Ovary (tissue), 7 donors: ENCODE measurements at regions not wholly inside any gene's neighbourhood (a gene's known extent, or its start where the extent isn't known, plus 50 kb on each side); places are given as distances from the start of the nearest gene placed in this dataset.
"Not testable (repeated sequence)": the region's sequence is repeated elsewhere in the genome, so short reads cannot be mapped to it uniquely, and the experiment has no call there.

Experiments
- DNase-seq, 5 donors: peaks; one replicate each; pipeline ENCODE4 v3.0.0-alpha.2; 2019 to 2020
- H3K27ac ChIP-seq, 2 donors: fragments of 200-600 bp; one replicate each; pipeline versions ENCODE4 v1.5.1 to v1.8.0; 2019 to 2022
- H3K27me3 ChIP-seq: fragments of 200-600 bp; one replicate; pipeline ENCODE4 v1.8.0; 2022
- H3K36me3 ChIP-seq: fragments of 200-600 bp; sonication (generic); one replicate; pipeline ENCODE4 v1.5.1; 2019
- H3K4me1 ChIP-seq: one replicate; pipeline ENCODE4 v1.8.1; 2013; ENCODE audit warnings: mild to moderate bottlenecking, moderate library complexity; ENCODE audit not compliant: insufficient read depth
- H3K4me3 ChIP-seq: fragments of 200-600 bp; sonication (generic); one replicate; pipeline ENCODE4 v1.5.1; 2017
- H3K9me3 ChIP-seq, 2 donors: fragments of 200-600 bp in 1 of 2; sonication (generic) in 1 of 2; one replicate each; pipeline versions ENCODE4 v1.5.1 to v1.8.1; 2013 to 2019; ENCODE audit warnings: mild to moderate bottlenecking in 1 of 2, moderate library complexity in 1 of 2
- EP300 ChIP-seq: sonication (generic); formaldehyde crosslinking; IDR thresholded peaks from one replicate; pipeline ENCODE4 v1.6.1; 2017; ENCODE audit warnings: antibody characterized with exemption
- POLR2A ChIP-seq: fragments of 450-650 bp; IDR thresholded peaks from one replicate; pipeline ENCODE4 v1.6.1; 2017; ENCODE audit warnings: antibody characterized with exemption, mild to moderate bottlenecking, moderate library complexity
- WGBS, 3 donors: extraction: QIAGEN DNeasy Blood & Tissue Kit in 1 of 3; methylation state at CpG; one replicate each; pipeline versions ENCODE4 v1.1.5 to v1.1.7; 2013 to 2017; 5-methylcytosine and 5-hydroxymethylcytosine counted together
- intact Hi-C, 4 donors: fragments of 100-400 bp; cut with DNase I; formaldehyde crosslinking; loops; one replicate each; pipeline versions ENCODE4 v1.11.0 to v1.15.1; 2022 to 2023
- TF ChIP-seq, protein P1 (sequence below), 3 donors: fragments of 450-650 bp in 2 of 3; fragments of 200-600 bp in 1 of 3; IDR thresholded peaks; one replicate each; pipeline versions ENCODE4 v1.5.1 to v1.8.0; 2016 to 2022; ENCODE audit warnings: antibody characterized with exemption in 3 of 3, mild to moderate bottlenecking in 1 of 3
- donor health status: DM: no; HTN: no; CAD: no; lungs with moderate emphysema.
- donor health status: DM: no; HTN: no; CAD: no.
- donor health status: Bipolar disorder and iron deficiency.
- donor health status: DM: no; HTN: no; CAD: no.
- donor health status: DM: yes; HTN: yes; CAD: no.

DNA sequence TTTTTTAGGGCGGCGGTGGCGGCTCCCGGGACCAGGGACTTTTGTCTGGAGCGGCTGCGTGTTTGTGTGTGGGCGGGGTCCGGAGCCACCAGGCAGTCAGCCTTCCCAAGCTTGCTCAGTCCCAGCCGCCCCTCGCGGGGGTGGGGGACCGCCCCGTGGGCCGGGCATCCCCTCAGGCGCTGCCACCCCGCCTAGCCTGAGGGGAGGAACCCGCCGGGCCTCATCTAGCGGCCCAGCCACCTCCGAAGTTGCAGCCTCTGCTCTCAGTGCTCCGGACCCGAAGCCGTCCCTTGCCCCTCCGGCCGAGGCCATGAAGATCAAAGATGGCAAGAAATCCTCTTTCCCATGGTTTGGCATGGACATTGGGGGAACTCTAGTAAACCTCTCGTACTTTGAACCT is 235.2 kb downstream of the OR4C45 start:
- no peak for TF ChIP-seq EP300
- no peak for TF ChIP-seq POLR2A
- 67 to 81% (median 78%) methylated on average over 24 to 26 of the region's 26 CpGs for WGBS, 3 donors
- Histone ChIP-seq H3K4me1 (no peaks in the 10 kb centered on the region), H3K27ac (no peak overlapping the region), H3K27me3 (no peaks in the 10 kb centered on the region), H3K9me3 (no peaks in the 10 kb centered on the region), H3K36me3 (no peaks in the 10 kb centered on the region), H3K4me3 (no peak overlapping the region)
- intact Hi-C loops: no loop called here
- no peak for DNase-seq

DNA sequence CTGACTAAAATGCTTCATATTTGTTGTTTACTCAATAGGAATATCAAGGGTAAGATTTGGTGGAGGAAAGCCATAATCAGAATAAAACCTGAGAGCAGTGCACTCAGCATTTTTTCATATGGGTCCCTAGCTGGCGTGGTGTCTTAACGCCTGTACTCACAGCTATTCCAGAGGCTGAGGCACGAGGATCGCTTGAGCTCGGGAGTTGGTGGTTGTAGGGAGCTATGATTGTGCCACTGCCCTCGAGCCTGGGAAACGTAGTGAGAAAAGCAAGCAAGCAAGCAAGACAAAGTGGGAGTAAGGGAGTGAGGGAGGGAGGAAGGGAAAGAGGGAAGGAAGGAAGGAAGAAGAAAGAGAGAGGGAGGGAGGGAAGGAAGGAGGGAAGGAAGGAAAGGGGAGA is 242.5 kb downstream of the OR4C45 start:
- H3K36me3 ChIP-seq: no peaks in the 10 kb centered on the region
- H3K4me1 ChIP-seq: no peaks in the 10 kb centered on the region
- no peaks in the 10 kb centered on the region for H3K9me3 ChIP-seq
- no peak overlapping the region for H3K4me3 ChIP-seq
- no peaks in the 10 kb centered on the region for H3K27me3 ChIP-seq
- intact Hi-C loops: no loop called here
- TF ChIP-seq, protein P1, sequence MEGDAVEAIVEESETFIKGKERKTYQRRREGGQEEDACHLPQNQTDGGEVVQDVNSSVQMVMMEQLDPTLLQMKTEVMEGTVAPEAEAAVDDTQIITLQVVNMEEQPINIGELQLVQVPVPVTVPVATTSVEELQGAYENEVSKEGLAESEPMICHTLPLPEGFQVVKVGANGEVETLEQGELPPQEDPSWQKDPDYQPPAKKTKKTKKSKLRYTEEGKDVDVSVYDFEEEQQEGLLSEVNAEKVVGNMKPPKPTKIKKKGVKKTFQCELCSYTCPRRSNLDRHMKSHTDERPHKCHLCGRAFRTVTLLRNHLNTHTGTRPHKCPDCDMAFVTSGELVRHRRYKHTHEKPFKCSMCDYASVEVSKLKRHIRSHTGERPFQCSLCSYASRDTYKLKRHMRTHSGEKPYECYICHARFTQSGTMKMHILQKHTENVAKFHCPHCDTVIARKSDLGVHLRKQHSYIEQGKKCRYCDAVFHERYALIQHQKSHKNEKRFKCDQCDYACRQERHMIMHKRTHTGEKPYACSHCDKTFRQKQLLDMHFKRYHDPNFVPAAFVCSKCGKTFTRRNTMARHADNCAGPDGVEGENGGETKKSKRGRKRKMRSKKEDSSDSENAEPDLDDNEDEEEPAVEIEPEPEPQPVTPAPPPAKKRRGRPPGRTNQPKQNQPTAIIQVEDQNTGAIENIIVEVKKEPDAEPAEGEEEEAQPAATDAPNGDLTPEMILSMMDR (IDR thresholded peaks at IDR 0.05): no peak
- no peak for TF ChIP-seq POLR2A
- no peak for TF ChIP-seq EP300
- H3K27ac ChIP-seq: no peak overlapping the region
- 68 to 82% (median 76%) methylated on average over 7 of the region's 7 CpGs for WGBS, 3 donors
- no peak for DNase-seq

DNA sequence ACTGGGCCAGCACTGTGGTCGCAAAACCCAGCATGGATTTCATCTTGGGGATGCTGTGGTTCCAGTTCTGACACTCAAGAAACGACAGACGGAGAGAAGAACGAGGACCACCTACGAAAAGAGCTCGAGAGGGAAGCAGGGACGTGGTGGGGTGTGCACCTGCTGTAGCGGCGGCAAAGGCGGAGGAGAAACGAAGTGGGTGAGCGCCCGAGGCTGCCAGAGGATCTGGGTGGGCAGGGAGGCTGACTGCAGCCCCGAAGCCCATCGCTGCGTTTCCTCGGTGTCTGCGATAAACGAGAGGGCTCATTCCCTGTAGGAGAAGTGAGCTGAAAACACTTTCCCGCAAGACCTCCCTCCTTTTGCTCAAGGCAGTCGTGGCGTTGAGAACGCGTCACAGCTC is 246.1 kb downstream of the OR4C45 start:
- 80 to 83% (median 83%) methylated on average over 24 of the region's 24 CpGs for WGBS, 3 donors
- intact Hi-C loops: no loop called here
- H3K27me3 ChIP-seq: no peaks in the 10 kb centered on the region

DNA sequence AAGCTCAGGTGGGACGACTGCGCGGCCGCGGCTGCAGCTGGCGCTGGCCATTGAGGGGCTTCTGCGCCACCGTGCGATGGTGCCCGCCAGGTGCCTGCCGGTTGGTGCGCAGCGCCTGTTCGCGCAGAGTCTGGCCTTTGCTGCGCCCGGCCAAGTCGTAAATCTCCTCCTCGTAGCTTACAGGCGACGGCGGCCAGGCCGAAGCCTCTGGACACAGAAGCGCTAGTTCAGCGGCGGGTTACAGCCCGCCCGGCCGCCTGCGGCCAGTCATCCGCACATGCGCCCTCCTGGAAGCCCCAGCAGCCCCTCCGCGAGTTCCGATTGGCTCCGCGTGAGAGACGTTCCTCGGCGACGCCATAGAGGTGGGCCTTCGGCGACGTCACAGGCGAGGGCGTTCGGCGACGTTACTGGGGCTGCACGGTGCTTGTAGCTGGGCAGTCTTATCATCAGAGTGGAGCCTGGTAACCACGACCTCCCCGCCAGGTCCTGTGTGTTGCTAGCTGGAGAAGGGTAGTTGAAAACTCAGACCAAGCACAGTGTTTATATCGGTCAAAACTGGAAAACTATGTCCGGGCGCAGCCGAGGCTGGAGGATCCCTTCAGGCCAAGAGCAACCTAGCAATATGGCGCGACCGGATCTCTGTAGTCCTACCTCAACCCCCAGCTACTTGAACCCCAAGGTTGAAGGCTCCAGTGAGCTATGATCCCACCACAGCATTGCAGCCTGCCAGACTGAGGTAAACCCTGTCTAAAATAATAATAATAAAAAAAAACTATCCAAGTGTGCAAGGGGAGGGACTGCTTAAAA is 265.7 kb downstream of the OR4C45 start:
- WGBS, 3 donors: 60 to 69% (median 69%) methylated on average over 36 to 59 of the region's 59 CpGs
- DNase-seq: peak in 1 of 5 donors; percentile 15
- H3K27ac ChIP-seq: no peak overlapping the region
- TF ChIP-seq, protein P1 (IDR thresholded peaks at IDR 0.05): no peak
- no peak for TF ChIP-seq EP300
- TF ChIP-seq POLR2A: no peak
- H3K36me3 ChIP-seq: no peaks in the 10 kb centered on the region
- H3K27me3 ChIP-seq: no peaks in the 10 kb centered on the region
- H3K4me3 ChIP-seq: no peak overlapping the region
- intact Hi-C loops: loop anchor here in 1 of 4 donors (10.0 kb wide), 1 partner anchor 64 kb away; no protein-coding TSS in a partner anchor
- H3K4me1 ChIP-seq: no peaks in the 10 kb centered on the region
- no peaks in the 10 kb centered on the region for H3K9me3 ChIP-seq

More for the DNA sequence above, 246.1 kb downstream of the OR4C45 start:
- no peak overlapping the region for H3K4me3 ChIP-seq
- H3K9me3 ChIP-seq: no peaks in the 10 kb centered on the region
- TF ChIP-seq, protein P1 (IDR thresholded peaks at IDR 0.05): no peak
- no peaks in the 10 kb centered on the region for H3K36me3 ChIP-seq
- DNase-seq: no peak
- H3K4me1 ChIP-seq: no peaks in the 10 kb centered on the region
- H3K27ac ChIP-seq: no peak overlapping the region

DNA sequence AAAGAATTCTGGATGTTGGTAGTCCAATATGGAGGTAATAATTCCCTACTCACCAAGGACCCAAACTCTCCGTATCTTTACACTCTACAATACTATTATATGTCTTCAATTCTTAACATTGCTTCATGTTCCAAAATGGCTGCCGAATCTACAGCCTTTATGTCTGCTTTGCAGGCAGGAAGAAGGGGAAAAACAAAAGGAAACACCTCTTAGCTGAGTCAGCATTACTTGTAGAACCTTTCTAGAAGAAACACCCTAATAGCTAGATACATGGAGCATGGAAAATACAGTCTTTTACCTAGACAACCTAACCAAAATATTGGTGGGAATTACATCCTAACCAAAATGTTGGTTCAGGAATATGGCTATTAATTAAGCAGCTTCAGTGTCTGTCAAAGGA is 298.0 kb downstream of the OR4C45 start:
- H3K27me3 ChIP-seq, H3K9me3 ChIP-seq, H3K27ac ChIP-seq, H3K4me3 ChIP-seq, DNase-seq, intact Hi-C loops, H3K36me3 ChIP-seq, H3K4me1 ChIP-seq: not testable (repeated sequence)
- 51 to 72% (median 69%) methylated on average over 2 of the region's 2 CpGs for WGBS, 3 donors
